ENCODE measurements at regions not wholly inside any gene's neighbourhood (a gene's known extent, or its start where the extent isn't known, plus 50 kb on each side); places are given as distances from the start of the nearest gene placed in this dataset.

GRCh38 chr5:24904981-24905517 is 260.3 kb upstream of the CDH10 start:
- CTCF ChIA-PET, result no interaction called here
- DNase-seq, result no peak
- Mint-ChIP-seq H3K9me3 (peaks cover 7% of the 10 kb centered on the region), H3K4me3 (no peak overlapping the region), H3K27me3 (ENCODE audit: low read depth) (no peaks in the 10 kb centered on the region), H3K36me3 (ENCODE audit: low read depth) (no peaks in the 10 kb centered on the region), H3K4me1 (ENCODE audit: low read depth) (no peaks in the 10 kb centered on the region), H3K27ac (no peak overlapping the region)
- intact Hi-C loops (cut with micrococcal nuclease), result no loop called here

GRCh38 chr5:24899180-24899579 is 254.4 kb upstream of the CDH10 start:
- Mint-ChIP-seq H3K27ac (no peak overlapping the region), H3K9me3 (peaks cover 20% of the 10 kb centered on the region), H3K36me3 (ENCODE audit: low read depth) (no peaks in the 10 kb centered on the region), H3K4me1 (ENCODE audit: low read depth) (no peaks in the 10 kb centered on the region), H3K4me3 (no peak overlapping the region), H3K27me3 (ENCODE audit: low read depth) (no peaks in the 10 kb centered on the region)
- CTCF ChIA-PET, result no interaction called here
- intact Hi-C loops (cut with micrococcal nuclease), result no loop called here
- DNase-seq, result no peak

- intact Hi-C loops (cut with micrococcal nuclease), result no loop called here
- no peak for DNase-seq
- CTCF ChIA-PET, result no interaction called here
- Mint-ChIP-seq H3K27me3 (ENCODE audit: low read depth) (no peaks in the 10 kb centered on the region), H3K36me3 (ENCODE audit: low read depth) (no peaks in the 10 kb centered on the region), H3K4me1 (ENCODE audit: low read depth) (no peaks in the 10 kb centered on the region), H3K4me3 (no peak overlapping the region), H3K9me3 (peaks cover 9% of the 10 kb centered on the region), H3K27ac (no peak overlapping the region)
Measured at GRCh38 chr5:24864244-24864643, 219.5 kb upstream of the CDH10 start.

GRCh38 chr5:24862117-24862516 is 217.3 kb upstream of the CDH10 start:
- Mint-ChIP-seq H3K9me3 (peaks cover 9% of the 10 kb centered on the region), H3K4me1 (ENCODE audit: low read depth) (no peaks in the 10 kb centered on the region), H3K36me3 (ENCODE audit: low read depth) (no peaks in the 10 kb centered on the region), H3K4me3 (no peak overlapping the region), H3K27ac (no peak overlapping the region), H3K27me3 (ENCODE audit: low read depth) (no peaks in the 10 kb centered on the region)
- DNase-seq, result no peak
- CTCF ChIA-PET, result no interaction called here
- intact Hi-C loops (cut with micrococcal nuclease), result no loop called here

- Mint-ChIP-seq H3K27me3 (ENCODE audit: low read depth) (no peaks in the 10 kb centered on the region), H3K36me3 (ENCODE audit: low read depth) (no peaks in the 10 kb centered on the region), H3K27ac (no peak overlapping the region), H3K4me1 (ENCODE audit: low read depth) (no peaks in the 10 kb centered on the region), H3K4me3 (no peak overlapping the region), H3K9me3 (peaks cover 11% of the 10 kb centered on the region)
- CTCF ChIA-PET, result no interaction called here
- intact Hi-C loops (cut with micrococcal nuclease), result no loop called here
- no peak for DNase-seq
Measured at GRCh38 chr5:24855485-24855884, 210.7 kb upstream of the CDH10 start.

GRCh38 chr5:24854850-24855249 is 210.1 kb upstream of the CDH10 start:
- DNase-seq, result no peak
- intact Hi-C loops (cut with micrococcal nuclease), result no loop called here
- Mint-ChIP-seq H3K27ac (no peak overlapping the region), H3K4me3 (no peak overlapping the region), H3K9me3 (peaks cover 11% of the 10 kb centered on the region), H3K27me3 (ENCODE audit: low read depth) (no peaks in the 10 kb centered on the region), H3K36me3 (ENCODE audit: low read depth) (no peaks in the 10 kb centered on the region), H3K4me1 (ENCODE audit: low read depth) (no peaks in the 10 kb centered on the region)
- CTCF ChIA-PET, result no interaction called here

- Mint-ChIP-seq H3K27ac (no peak overlapping the region), H3K36me3 (ENCODE audit: low read depth) (no peaks in the 10 kb centered on the region), H3K9me3 (peaks cover 11% of the 10 kb centered on the region), H3K4me3 (no peak overlapping the region), H3K4me1 (ENCODE audit: low read depth) (no peaks in the 10 kb centered on the region), H3K27me3 (ENCODE audit: low read depth) (no peaks in the 10 kb centered on the region)
- no peak for DNase-seq
- intact Hi-C loops (cut with micrococcal nuclease), result no loop called here
- CTCF ChIA-PET, result no interaction called here
Measured at GRCh38 chr5:24854350-24854749, 209.6 kb upstream of the CDH10 start.

GRCh38 chr5:24850926-24851486 is 206.2 kb upstream of the CDH10 start:
- peaks cover 15% of the 10 kb centered on the region for H3K9me3 Mint-ChIP-seq
- H3K4me1 Mint-ChIP-seq (ENCODE audit: low read depth), result no peaks in the 10 kb centered on the region
- DNase-seq, result no peak
- no peaks in the 10 kb centered on the region for H3K27me3 Mint-ChIP-seq (ENCODE audit: low read depth)
- H3K4me3 Mint-ChIP-seq, result no peak overlapping the region
- intact Hi-C loops (cut with micrococcal nuclease), result no loop called here
- no peaks in the 10 kb centered on the region for H3K36me3 Mint-ChIP-seq (ENCODE audit: low read depth)
- no peak overlapping the region for H3K27ac Mint-ChIP-seq
- CTCF ChIA-PET, result no interaction called here

GRCh38 chr5:24849210-24849609 is 204.4 kb upstream of the CDH10 start:
- Mint-ChIP-seq H3K4me1 (ENCODE audit: low read depth) (no peaks in the 10 kb centered on the region), H3K27me3 (ENCODE audit: low read depth) (no peaks in the 10 kb centered on the region), H3K9me3 (peaks cover 12% of the 10 kb centered on the region), H3K4me3 (no peak overlapping the region), H3K27ac (no peak overlapping the region), H3K36me3 (ENCODE audit: low read depth) (no peaks in the 10 kb centered on the region)
- DNase-seq, result no peak
- CTCF ChIA-PET, result no interaction called here
- intact Hi-C loops (cut with micrococcal nuclease), result no loop called here

GRCh38 chr5:24831989-24832388 is 187.2 kb upstream of the CDH10 start:
- intact Hi-C loops (cut with micrococcal nuclease), result no loop called here
- H3K36me3 Mint-ChIP-seq (ENCODE audit: low read depth), result no peaks in the 10 kb centered on the region
- DNase-seq, result no peak
- H3K4me3 Mint-ChIP-seq, result no peak overlapping the region
- H3K27me3 Mint-ChIP-seq (ENCODE audit: low read depth), result no peaks in the 10 kb centered on the region
- no peaks in the 10 kb centered on the region for H3K4me1 Mint-ChIP-seq (ENCODE audit: low read depth)
- no peak overlapping the region for H3K27ac Mint-ChIP-seq
- H3K9me3 Mint-ChIP-seq, result peaks cover 17% of the 10 kb centered on the region
- CTCF ChIA-PET, result no interaction called here

GRCh38 chr5:24823625-24824024 is 178.8 kb upstream of the CDH10 start:
- H3K27ac Mint-ChIP-seq, result no peak overlapping the region
- H3K9me3 Mint-ChIP-seq, result peaks cover 16% of the 10 kb centered on the region
- no peak overlapping the region for H3K4me3 Mint-ChIP-seq
- no peaks in the 10 kb centered on the region for H3K36me3 Mint-ChIP-seq (ENCODE audit: low read depth)
- DNase-seq, result no peak
- CTCF ChIA-PET, result interaction anchor here (0.6 kb wide), 1 partner anchor 125 kb away, joined by 5 read pairs; no protein-coding TSS in a partner anchor
- intact Hi-C loops (cut with micrococcal nuclease), result no loop called here
- H3K4me1 Mint-ChIP-seq (ENCODE audit: low read depth), result no peaks in the 10 kb centered on the region
- no peaks in the 10 kb centered on the region for H3K27me3 Mint-ChIP-seq (ENCODE audit: low read depth)

GRCh38 chr5:24819841-24820240 is 175.1 kb upstream of the CDH10 start:
- intact Hi-C loops (cut with micrococcal nuclease), result no loop called here

GRCh38 chr5:24817966-24818365 is 173.2 kb upstream of the CDH10 start:
- Mint-ChIP-seq H3K4me1 (ENCODE audit: low read depth) (no peaks in the 10 kb centered on the region), H3K27me3 (ENCODE audit: low read depth) (no peaks in the 10 kb centered on the region), H3K36me3 (ENCODE audit: low read depth) (no peaks in the 10 kb centered on the region), H3K27ac (no peak overlapping the region), H3K9me3 (peaks cover 23% of the 10 kb centered on the region), H3K4me3 (no peak overlapping the region)
- no peak for DNase-seq
- intact Hi-C loops (cut with micrococcal nuclease), result no loop called here
- CTCF ChIA-PET, result no interaction called here

More at GRCh38 chr5:24819841-24820240, 175.1 kb upstream of the CDH10 start:
- Mint-ChIP-seq H3K27me3 (ENCODE audit: low read depth) (no peaks in the 10 kb centered on the region), H3K27ac (no peak overlapping the region), H3K4me1 (ENCODE audit: low read depth) (no peaks in the 10 kb centered on the region), H3K36me3 (ENCODE audit: low read depth) (no peaks in the 10 kb centered on the region), H3K9me3 (peaks cover 18% of the 10 kb centered on the region), H3K4me3 (no peak overlapping the region)
- CTCF ChIA-PET, result no interaction called here
- DNase-seq, result no peak

All from activated naive CD4-positive, alpha-beta T cell treated with anti-CD3 and anti-CD28 coated beads for 36 hours (primary cell).